ENCODE measurements at regions not wholly inside any gene's neighbourhood (a gene's known extent, or its start where the extent isn't known, plus 50 kb on each side); places are given as distances from the start of the nearest gene placed in this dataset.
"Not testable (repeated sequence)": the region's sequence is repeated elsewhere in the genome, so short reads cannot be mapped to it uniquely, and the experiment has no call there.

DNA sequence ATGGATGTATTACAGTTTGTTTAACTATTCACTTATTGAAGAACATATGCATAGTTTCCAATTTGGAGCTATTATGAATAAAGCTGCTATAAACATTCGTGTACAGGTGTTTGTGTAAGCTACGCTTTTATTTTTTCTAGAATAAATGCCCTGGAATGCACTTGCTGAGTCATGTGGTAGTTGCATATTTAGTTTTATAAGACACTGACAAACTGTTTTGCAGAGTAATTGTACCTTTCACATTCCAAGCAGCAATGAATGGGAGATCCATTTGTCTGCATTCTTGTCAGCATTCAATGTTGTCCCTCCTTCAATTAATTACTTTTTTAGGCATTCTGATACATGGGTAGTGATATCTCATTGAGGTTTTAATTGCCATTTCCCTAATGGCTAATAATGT is 373.6 kb upstream of the GHITM start:
- Histone ChIP-seq H3K27ac (ENCODE audit: poor library complexity, severe bottlenecking) (no peak overlapping the region), H3K36me3 (ENCODE audit: low read depth) (no peaks in the 10 kb centered on the region), H3K4me3 (ENCODE audit: severe bottlenecking) (no peak overlapping the region), H3K4me1 (ENCODE audit: insufficient read depth, poor library complexity, severe bottlenecking) (no peaks in the 10 kb centered on the region), H3K27me3 (ENCODE audit: insufficient read depth, poor library complexity, severe bottlenecking) (no peaks in the 10 kb centered on the region), H3K9me3 (ENCODE audit: severe bottlenecking) (no peaks in the 10 kb centered on the region)
- DNase-seq (ENCODE audit: low spot score) (no peak), ATAC-seq (ENCODE audit: low read depth) (no peak)
- TF ChIP-seq, protein P1, sequence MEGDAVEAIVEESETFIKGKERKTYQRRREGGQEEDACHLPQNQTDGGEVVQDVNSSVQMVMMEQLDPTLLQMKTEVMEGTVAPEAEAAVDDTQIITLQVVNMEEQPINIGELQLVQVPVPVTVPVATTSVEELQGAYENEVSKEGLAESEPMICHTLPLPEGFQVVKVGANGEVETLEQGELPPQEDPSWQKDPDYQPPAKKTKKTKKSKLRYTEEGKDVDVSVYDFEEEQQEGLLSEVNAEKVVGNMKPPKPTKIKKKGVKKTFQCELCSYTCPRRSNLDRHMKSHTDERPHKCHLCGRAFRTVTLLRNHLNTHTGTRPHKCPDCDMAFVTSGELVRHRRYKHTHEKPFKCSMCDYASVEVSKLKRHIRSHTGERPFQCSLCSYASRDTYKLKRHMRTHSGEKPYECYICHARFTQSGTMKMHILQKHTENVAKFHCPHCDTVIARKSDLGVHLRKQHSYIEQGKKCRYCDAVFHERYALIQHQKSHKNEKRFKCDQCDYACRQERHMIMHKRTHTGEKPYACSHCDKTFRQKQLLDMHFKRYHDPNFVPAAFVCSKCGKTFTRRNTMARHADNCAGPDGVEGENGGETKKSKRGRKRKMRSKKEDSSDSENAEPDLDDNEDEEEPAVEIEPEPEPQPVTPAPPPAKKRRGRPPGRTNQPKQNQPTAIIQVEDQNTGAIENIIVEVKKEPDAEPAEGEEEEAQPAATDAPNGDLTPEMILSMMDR (IDR thresholded peaks at IDR 0.05; ENCODE audit: poor library complexity, severe bottlenecking): no peak

DNA sequence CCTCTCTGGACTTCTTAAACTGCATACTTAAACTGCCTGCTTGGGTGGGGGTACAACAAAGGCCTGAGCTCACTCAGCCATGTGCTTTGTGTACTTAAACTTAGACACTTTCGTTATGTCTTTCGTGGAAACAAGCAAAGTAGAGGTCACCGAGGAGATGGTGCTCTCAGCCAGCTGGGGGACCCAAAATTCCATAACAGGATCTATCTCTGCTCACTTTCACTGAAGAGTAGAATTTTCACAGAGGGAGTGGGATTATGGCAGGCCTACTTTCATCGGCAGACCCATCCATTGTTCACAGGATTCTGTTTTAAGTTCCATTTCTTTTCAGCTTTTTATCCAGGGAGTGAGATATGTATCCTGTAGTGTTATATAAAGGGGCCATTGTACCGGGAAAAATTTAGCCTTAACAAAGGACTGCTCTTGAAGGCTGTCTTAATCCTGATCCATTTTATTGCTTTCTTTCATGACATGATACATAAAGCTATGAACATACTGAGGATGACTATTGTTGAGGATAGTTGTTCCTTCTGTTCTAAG is 370.0 kb upstream of the GHITM start:
- Histone ChIP-seq H3K4me1 (ENCODE audit: insufficient read depth, poor library complexity, severe bottlenecking) (no peaks in the 10 kb centered on the region), H3K36me3 (ENCODE audit: low read depth) (no peaks in the 10 kb centered on the region), H3K27me3 (ENCODE audit: insufficient read depth, poor library complexity, severe bottlenecking) (no peaks in the 10 kb centered on the region), H3K9me3 (ENCODE audit: severe bottlenecking) (no peaks in the 10 kb centered on the region), H3K27ac (ENCODE audit: poor library complexity, severe bottlenecking) (no peak overlapping the region), H3K4me3 (ENCODE audit: severe bottlenecking) (no peak overlapping the region)
- ATAC-seq (ENCODE audit: low read depth) (no peak), DNase-seq (ENCODE audit: low spot score) (no peak)
- TF ChIP-seq, protein P1 (IDR thresholded peaks at IDR 0.05; ENCODE audit: poor library complexity, severe bottlenecking): no peak

GRCh38 chr10:83786701-83787100 is 352.6 kb upstream of the GHITM start:
- not testable (repeated sequence) for H3K9me3 ChIP-seq (ENCODE audit: severe bottlenecking); H3K36me3 ChIP-seq (ENCODE audit: low read depth); ATAC-seq (ENCODE audit: low read depth); H3K4me3 ChIP-seq (ENCODE audit: severe bottlenecking); H3K4me1 ChIP-seq (ENCODE audit: insufficient read depth, poor library complexity, severe bottlenecking); DNase-seq (ENCODE audit: low spot score); H3K27me3 ChIP-seq (ENCODE audit: insufficient read depth, poor library complexity, severe bottlenecking); H3K27ac ChIP-seq (ENCODE audit: poor library complexity, severe bottlenecking)

- H3K27ac ChIP-seq (ENCODE audit: poor library complexity, severe bottlenecking): no peak overlapping the region
- ATAC-seq (ENCODE audit: low read depth): no peak
- TF ChIP-seq, protein P1 (IDR thresholded peaks at IDR 0.05; ENCODE audit: poor library complexity, severe bottlenecking): peak; percentile 25
Measured at GRCh38 chr10:83801983-83802382, 337.3 kb upstream of the GHITM start.

GRCh38 chr10:83806717-83807116 is 332.6 kb upstream of the GHITM start:
- TF ChIP-seq, protein P1 (IDR thresholded peaks at IDR 0.05; ENCODE audit: poor library complexity, severe bottlenecking): no peak
- DNase-seq (ENCODE audit: low spot score) (no peak), ATAC-seq (ENCODE audit: low read depth) (no peak)
- Histone ChIP-seq H3K4me3 (ENCODE audit: severe bottlenecking) (no peak overlapping the region), H3K36me3 (ENCODE audit: low read depth) (no peaks in the 10 kb centered on the region), H3K27ac (ENCODE audit: poor library complexity, severe bottlenecking) (no peak overlapping the region), H3K4me1 (ENCODE audit: insufficient read depth, poor library complexity, severe bottlenecking) (no peaks in the 10 kb centered on the region), H3K27me3 (ENCODE audit: insufficient read depth, poor library complexity, severe bottlenecking) (no peaks in the 10 kb centered on the region), H3K9me3 (ENCODE audit: severe bottlenecking) (no peaks in the 10 kb centered on the region)

More at GRCh38 chr10:83801983-83802382, 337.3 kb upstream of the GHITM start:
- H3K27me3 ChIP-seq (ENCODE audit: insufficient read depth, poor library complexity, severe bottlenecking): no peaks in the 10 kb centered on the region
- no peak for DNase-seq (ENCODE audit: low spot score)
- no peaks in the 10 kb centered on the region for H3K36me3 ChIP-seq (ENCODE audit: low read depth)
- no peaks in the 10 kb centered on the region for H3K9me3 ChIP-seq (ENCODE audit: severe bottlenecking)
- no peaks in the 10 kb centered on the region for H3K4me1 ChIP-seq (ENCODE audit: insufficient read depth, poor library complexity, severe bottlenecking)
- H3K4me3 ChIP-seq (ENCODE audit: severe bottlenecking): no peak overlapping the region

Data from RWPE2 (cell line).